Panc1 (cell line): ENCODE measurements at regions not wholly inside any gene's neighbourhood (a gene's known extent, or its start where the extent isn't known, plus 50 kb on each side); places are given as distances from the start of the nearest gene placed in this dataset.

Experiments
- CTCF ChIP-seq: fragments of 450-650 bp; IDR thresholded peaks from 2 replicates; pipeline ENCODE4 v1.5.1; 2017; ENCODE audit warnings: mild to moderate bottlenecking
- POLR2AphosphoS5 ChIP-seq: IDR thresholded peaks from 2 replicates; pipeline ENCODE4 v1.6.1; 2012; ENCODE audit warnings: mild to moderate bottlenecking, low read depth, low read length, moderate library complexity
- REST ChIP-seq, 2 experiments: IDR thresholded peaks; 2 replicates each; pipeline ENCODE4 v1.6.1; 2011 to 2012; ENCODE audit warnings: low read depth in 2 of 2, control low read depth in 1 of 2, low read length in 1 of 2, mild to moderate bottlenecking in 1 of 2, moderate library complexity in 1 of 2; ENCODE audit not compliant: insufficient read depth in 1 of 2
- SIN3A ChIP-seq: IDR thresholded peaks from 2 replicates; pipeline ENCODE4 v1.6.1; 2012; ENCODE audit warnings: low read depth, mild to moderate bottlenecking, low read length, moderate library complexity, borderline replicate concordance; ENCODE audit not compliant: insufficient read depth

GRCh38 chr7:46604241-46604661 is 683.2 kb upstream of the IGFBP3 start:
- TF ChIP-seq POLR2AphosphoS5 (no peak), CTCF (no peak), SIN3A (no peak), REST (IDR thresholded peaks at IDR 0.05; ENCODE audit: insufficient read depth in 1 of 2, low read depth in 2 of 2, low read length in 1 of 2) (no peak)
